ENCODE measurements at regions not wholly inside any gene's neighbourhood (a gene's known extent, or its start where the extent isn't known, plus 50 kb on each side); places are given as distances from the start of the nearest gene placed in this dataset.

- no peaks in the 10 kb centered on the region for H3K9me3 ChIP-seq (ENCODE audit: control insufficient read depth, low read length)
- no peak overlapping the region for H3K4me3 ChIP-seq (ENCODE audit: extremely low read depth, insufficient read depth, low read length, poor library complexity, severe bottlenecking)
- H3K36me3 ChIP-seq (ENCODE audit: control insufficient read depth, insufficient read depth, low read length) = no peaks in the 10 kb centered on the region
- no peaks in the 10 kb centered on the region for H3K4me1 ChIP-seq (ENCODE audit: control insufficient read depth, insufficient read depth, low read length, poor library complexity, severe bottlenecking)
- 95 to 100% methylated on average over 2 to 3 of the region's 3 CpGs for WGBS, 2 experiments (ENCODE audit: insufficient coverage in 2 of 2)
- no peak overlapping the region for H3K27ac ChIP-seq (ENCODE audit: low read depth, low read length, severe bottlenecking)
Observed at GRCh38 chr2:22990246-22990645, 394.7 kb upstream of the KLHL29 start.

- H3K9me3 ChIP-seq (ENCODE audit: control insufficient read depth, low read length) = no peaks in the 10 kb centered on the region
- H3K36me3 ChIP-seq (ENCODE audit: control insufficient read depth, insufficient read depth, low read length) = no peaks in the 10 kb centered on the region
- H3K4me1 ChIP-seq (ENCODE audit: control insufficient read depth, insufficient read depth, low read length, poor library complexity, severe bottlenecking) = no peaks in the 10 kb centered on the region
- no peak overlapping the region for H3K4me3 ChIP-seq (ENCODE audit: extremely low read depth, insufficient read depth, low read length, poor library complexity, severe bottlenecking)
- WGBS, 2 experiments (ENCODE audit: insufficient coverage in 2 of 2) = 100% methylated on average over 1 of the region's 3 CpGs; no CpG with 5 or more reads in 1 of the 2 experiments
- H3K27ac ChIP-seq (ENCODE audit: low read depth, low read length, severe bottlenecking) = no peak overlapping the region
Observed at GRCh38 chr2:22991844-22992243, 393.1 kb upstream of the KLHL29 start.

DNA sequence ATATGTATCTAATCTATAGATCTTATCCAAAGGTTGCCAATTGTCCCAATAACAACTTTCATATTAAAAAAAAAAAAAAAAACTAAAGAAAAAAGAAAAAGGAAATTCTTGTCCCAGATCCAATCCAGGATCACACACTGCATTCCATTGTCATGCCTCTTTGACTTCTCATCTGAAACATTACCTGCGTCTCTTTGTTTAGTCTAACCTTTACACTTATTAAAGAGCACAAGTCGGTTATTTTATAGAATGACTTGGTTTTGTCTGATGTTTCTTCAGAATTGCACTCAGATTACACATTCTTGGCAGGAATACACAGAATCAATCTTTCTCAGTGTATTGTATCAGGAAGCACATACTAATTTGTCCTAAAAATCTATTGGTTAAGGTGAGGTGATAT lies 392.5 kb upstream of the KLHL29 start:
- Histone ChIP-seq H3K27ac (ENCODE audit: low read depth, low read length, severe bottlenecking) (no peak overlapping the region), H3K4me1 (ENCODE audit: control insufficient read depth, insufficient read depth, low read length, poor library complexity, severe bottlenecking) (no peaks in the 10 kb centered on the region), H3K9me3 (ENCODE audit: control insufficient read depth, low read length) (no peaks in the 10 kb centered on the region), H3K36me3 (ENCODE audit: control insufficient read depth, insufficient read depth, low read length) (no peaks in the 10 kb centered on the region), H3K4me3 (ENCODE audit: extremely low read depth, insufficient read depth, low read length, poor library complexity, severe bottlenecking) (no peak overlapping the region)
- no CpG with 5 or more reads among the region's 2 CpGs for WGBS, 2 experiments (ENCODE audit: insufficient coverage in 2 of 2)

- 100% methylated on average over 1 of the region's 1 CpG; no CpG with 5 or more reads in 1 of the 2 experiments for WGBS, 2 experiments (ENCODE audit: insufficient coverage in 2 of 2)
- no peaks in the 10 kb centered on the region for H3K9me3 ChIP-seq (ENCODE audit: control insufficient read depth, low read length)
- no peak overlapping the region for H3K4me3 ChIP-seq (ENCODE audit: extremely low read depth, insufficient read depth, low read length, poor library complexity, severe bottlenecking)
- no peak overlapping the region for H3K27ac ChIP-seq (ENCODE audit: low read depth, low read length, severe bottlenecking)
- H3K4me1 ChIP-seq (ENCODE audit: control insufficient read depth, insufficient read depth, low read length, poor library complexity, severe bottlenecking) = no peaks in the 10 kb centered on the region
- no peaks in the 10 kb centered on the region for H3K36me3 ChIP-seq (ENCODE audit: control insufficient read depth, insufficient read depth, low read length)
Observed at GRCh38 chr2:22993250-22993649, 391.7 kb upstream of the KLHL29 start.

- Histone ChIP-seq H3K4me3 (ENCODE audit: extremely low read depth, insufficient read depth, low read length, poor library complexity, severe bottlenecking) (no peak overlapping the region), H3K27ac (ENCODE audit: low read depth, low read length, severe bottlenecking) (no peak overlapping the region), H3K4me1 (ENCODE audit: control insufficient read depth, insufficient read depth, low read length, poor library complexity, severe bottlenecking) (peaks cover 7% of the 10 kb centered on the region), H3K9me3 (ENCODE audit: control insufficient read depth, low read length) (no peaks in the 10 kb centered on the region), H3K36me3 (ENCODE audit: control insufficient read depth, insufficient read depth, low read length) (no peaks in the 10 kb centered on the region)
- 92 to 95% methylated on average over 2 to 3 of the region's 3 CpGs for WGBS, 2 experiments (ENCODE audit: insufficient coverage in 2 of 2)
Observed at GRCh38 chr2:22995576-22995975, 389.4 kb upstream of the KLHL29 start.

DNA sequence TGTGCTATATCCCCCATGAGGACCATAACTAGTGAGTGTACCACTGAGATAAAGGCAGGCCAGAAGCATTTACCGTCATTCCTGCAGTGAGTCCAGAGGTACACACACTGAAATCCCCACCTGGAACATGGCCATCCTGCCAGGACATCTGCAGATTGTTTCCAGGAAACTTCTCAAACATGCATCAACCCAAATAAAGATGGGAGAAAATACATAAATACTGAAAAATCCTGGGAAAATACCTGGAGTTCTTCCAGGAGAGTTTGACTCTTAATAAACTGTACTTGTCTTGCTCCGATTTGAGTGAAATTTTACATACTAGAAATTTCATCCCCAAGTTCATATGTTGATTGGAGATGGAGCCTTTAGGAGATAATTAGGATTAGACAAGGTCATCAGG lies 388.1 kb upstream of the KLHL29 start:
- peaks cover 7% of the 10 kb centered on the region for H3K4me1 ChIP-seq (ENCODE audit: control insufficient read depth, insufficient read depth, low read length, poor library complexity, severe bottlenecking)
- no peaks in the 10 kb centered on the region for H3K36me3 ChIP-seq (ENCODE audit: control insufficient read depth, insufficient read depth, low read length)
- H3K4me3 ChIP-seq (ENCODE audit: extremely low read depth, insufficient read depth, low read length, poor library complexity, severe bottlenecking) = no peak overlapping the region
- no peaks in the 10 kb centered on the region for H3K9me3 ChIP-seq (ENCODE audit: control insufficient read depth, low read length)
- 100% methylated on average over 1 of the region's 2 CpGs for WGBS, 2 experiments (ENCODE audit: insufficient coverage in 2 of 2)
- H3K27ac ChIP-seq (ENCODE audit: low read depth, low read length, severe bottlenecking) = no peak overlapping the region

DNA sequence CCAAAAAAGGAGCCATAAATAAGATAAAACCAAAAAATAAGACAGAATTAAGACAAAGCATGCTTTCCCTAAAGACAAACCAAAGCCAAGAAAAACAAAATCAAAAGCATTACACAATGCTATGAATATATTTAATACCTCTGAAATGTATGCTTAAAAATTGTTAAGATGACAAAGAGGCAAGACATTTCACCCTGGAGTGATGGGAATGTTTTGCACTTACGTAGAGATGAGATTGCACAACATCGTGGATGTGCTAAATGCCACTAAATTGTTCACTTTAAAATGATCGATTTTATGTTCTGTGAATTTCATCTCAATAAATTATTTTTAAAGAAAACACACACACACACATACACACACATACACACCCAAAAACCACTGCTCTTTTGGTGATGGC lies 386.6 kb upstream of the KLHL29 start:
- whole genome bisulfite sequencing, 2 experiments (ENCODE audit: insufficient coverage in 2 of 2) = 100% methylated on average over 1 of the region's 3 CpGs; no CpG with 5 or more reads in 1 of the 2 experiments
- Histone ChIP-seq H3K4me3 (ENCODE audit: extremely low read depth, insufficient read depth, low read length, poor library complexity, severe bottlenecking) (no peak overlapping the region), H3K36me3 (ENCODE audit: control insufficient read depth, insufficient read depth, low read length) (no peaks in the 10 kb centered on the region), H3K27ac (ENCODE audit: low read depth, low read length, severe bottlenecking) (no peak overlapping the region), H3K4me1 (ENCODE audit: control insufficient read depth, insufficient read depth, low read length, poor library complexity, severe bottlenecking) (peaks cover 7% of the 10 kb centered on the region), H3K9me3 (ENCODE audit: control insufficient read depth, low read length) (no peaks in the 10 kb centered on the region)

- no peaks in the 10 kb centered on the region for H3K9me3 ChIP-seq (ENCODE audit: control insufficient read depth, low read length)
- no peak overlapping the region for H3K4me3 ChIP-seq (ENCODE audit: extremely low read depth, insufficient read depth, low read length, poor library complexity, severe bottlenecking)
- H3K4me1 ChIP-seq (ENCODE audit: control insufficient read depth, insufficient read depth, low read length, poor library complexity, severe bottlenecking) = peaks cover 7% of the 10 kb centered on the region
- 87 to 89% methylated on average over 3 of the region's 4 CpGs for WGBS, 2 experiments (ENCODE audit: insufficient coverage in 2 of 2)
- no peak overlapping the region for H3K27ac ChIP-seq (ENCODE audit: low read depth, low read length, severe bottlenecking)
- H3K36me3 ChIP-seq (ENCODE audit: control insufficient read depth, insufficient read depth, low read length) = no peaks in the 10 kb centered on the region
Observed at GRCh38 chr2:22999951-23000350, 385.0 kb upstream of the KLHL29 start.

- H3K36me3 ChIP-seq (ENCODE audit: control insufficient read depth, insufficient read depth, low read length) = no peaks in the 10 kb centered on the region
- H3K27ac ChIP-seq (ENCODE audit: low read depth, low read length, severe bottlenecking) = no peak overlapping the region
Observed at GRCh38 chr2:23002234-23002633, 382.7 kb upstream of the KLHL29 start.

GRCh38 chr2:23005469-23005868 lies 379.5 kb upstream of the KLHL29 start:
- H3K36me3 ChIP-seq (ENCODE audit: control insufficient read depth, insufficient read depth, low read length) = no peaks in the 10 kb centered on the region
- 73 to 86% methylated on average over 4 of the region's 4 CpGs for WGBS, 2 experiments (ENCODE audit: insufficient coverage in 2 of 2)

More at GRCh38 chr2:23002234-23002633, 382.7 kb upstream of the KLHL29 start:
- no peaks in the 10 kb centered on the region for H3K9me3 ChIP-seq (ENCODE audit: control insufficient read depth, low read length)
- no peak overlapping the region for H3K4me3 ChIP-seq (ENCODE audit: extremely low read depth, insufficient read depth, low read length, poor library complexity, severe bottlenecking)
- peaks cover 7% of the 10 kb centered on the region for H3K4me1 ChIP-seq (ENCODE audit: control insufficient read depth, insufficient read depth, low read length, poor library complexity, severe bottlenecking)
- WGBS, 2 experiments (ENCODE audit: insufficient coverage in 2 of 2) = 100% methylated on average over 1 of the region's 1 CpG; no CpG with 5 or more reads in 1 of the 2 experiments

DNA sequence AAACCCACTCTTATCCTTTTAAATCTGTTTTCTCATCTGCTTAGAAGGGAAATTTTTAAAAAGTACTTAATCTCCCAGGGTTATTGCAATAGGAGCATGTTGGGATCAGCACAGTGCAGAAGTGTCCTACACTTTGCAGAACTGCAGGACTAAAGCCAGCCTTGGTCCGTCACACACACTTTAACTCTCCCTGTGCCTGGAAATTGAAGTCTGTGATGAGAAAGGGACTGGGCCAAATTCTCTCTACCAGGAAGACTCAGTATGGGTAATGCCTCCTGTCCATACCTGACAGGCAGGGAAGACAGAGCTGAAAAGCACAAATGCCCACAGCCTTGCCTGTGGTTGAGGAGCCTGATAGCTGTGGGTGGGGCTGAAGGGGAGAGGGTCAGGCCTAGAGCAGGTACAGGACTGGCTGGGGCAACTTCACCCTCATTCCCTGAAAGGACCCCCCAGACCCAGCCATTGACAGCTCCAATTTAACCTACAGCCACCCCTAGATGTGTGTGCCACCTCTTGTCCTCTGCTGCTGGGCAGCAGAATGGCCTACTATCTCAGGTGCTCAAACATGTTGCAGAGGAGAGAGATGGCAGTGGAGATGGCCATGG lies 377.2 kb upstream of the KLHL29 start:
- no peaks in the 10 kb centered on the region for H3K4me1 ChIP-seq (ENCODE audit: control insufficient read depth, insufficient read depth, low read length, poor library complexity, severe bottlenecking)
- H3K9me3 ChIP-seq (ENCODE audit: control insufficient read depth, low read length) = no peaks in the 10 kb centered on the region
- no peak overlapping the region for H3K27ac ChIP-seq (ENCODE audit: low read depth, low read length, severe bottlenecking)
- H3K36me3 ChIP-seq (ENCODE audit: control insufficient read depth, insufficient read depth, low read length) = no peaks in the 10 kb centered on the region
- no CpG with 5 or more reads among the region's 1 CpG for WGBS, 2 experiments (ENCODE audit: insufficient coverage in 2 of 2)
- no peak overlapping the region for H3K4me3 ChIP-seq (ENCODE audit: extremely low read depth, insufficient read depth, low read length, poor library complexity, severe bottlenecking)

More at GRCh38 chr2:23005469-23005868, 379.5 kb upstream of the KLHL29 start:
- Histone ChIP-seq H3K27ac (ENCODE audit: low read depth, low read length, severe bottlenecking) (no peak overlapping the region), H3K4me1 (ENCODE audit: control insufficient read depth, insufficient read depth, low read length, poor library complexity, severe bottlenecking) (no peaks in the 10 kb centered on the region), H3K9me3 (ENCODE audit: control insufficient read depth, low read length) (no peaks in the 10 kb centered on the region), H3K4me3 (ENCODE audit: extremely low read depth, insufficient read depth, low read length, poor library complexity, severe bottlenecking) (no peak overlapping the region)
